H1 (cell line): ENCODE measurements at regions not wholly inside any gene's neighbourhood (a gene's known extent, or its start where the extent isn't known, plus 50 kb on each side); places are given as distances from the start of the nearest gene placed in this dataset.

Experiments
- CTCF ChIA-PET: fragments of 300-600 bp; sonication (Branson Sonifier 250); formaldehyde crosslinking; loops from one replicate; lab custom pipeline; 2021; ENCODE audit not compliant: partially characterized antibody; lab: Charles Lee
- POLR2A ChIA-PET: fragments of 300-600 bp; sonication (Branson Sonifier 250); formaldehyde crosslinking; loops from one replicate; lab custom pipeline; 2021; ENCODE audit warnings: inconsistent platforms; ENCODE audit not compliant: partially characterized antibody; lab: Charles Lee
- DNase-seq, 2 experiments: peaks; one replicate each; pipeline versions ENCODE4 v3.0.0 to v3.0.0-alpha.2; 2010 to 2022; ENCODE audit warnings: low spot score in 2 of 2, low read depth in 1 of 2, mixed read lengths in 1 of 2
- FAIRE-seq: peaks from 2 replicates; lab custom pipeline; 2011; peaks lifted over from hg19 to GRCh38; lab: Jason Lieb, UNC
- H2AFZ ChIP-seq: 2 replicates; pipeline ENCODE4 v1.8.1; 2012; ENCODE audit warnings: low read length, inconsistent platforms
- H2AK5ac ChIP-seq: 2 replicates; pipeline ENCODE4 v1.6.1; 2013; ENCODE audit warnings: low read depth, low read length
- H2BK120ac ChIP-seq: replicated peaks from 2 replicates; pipeline ENCODE3; 2013; ENCODE audit warnings: low read depth, low read length, inconsistent platforms
- H2BK12ac ChIP-seq: 2 replicates; pipeline ENCODE4 v1.6.1; 2013; ENCODE audit warnings: low read depth, low read length
- H2BK15ac ChIP-seq: 2 replicates; pipeline ENCODE4 v1.6.1; 2013; ENCODE audit warnings: low read length
- H2BK20ac ChIP-seq: 2 replicates; pipeline ENCODE4 v1.6.1; 2013; ENCODE audit warnings: low read length
- H2BK5ac ChIP-seq: 2 replicates; pipeline ENCODE4 v1.6.1; 2013; ENCODE audit warnings: low read depth, low read length
- H3K14ac ChIP-seq: 2 replicates; pipeline ENCODE4 v1.6.1; 2013; ENCODE audit warnings: inconsistent platforms; ENCODE audit not compliant: insufficient read length
- H3K18ac ChIP-seq: 2 replicates; pipeline ENCODE4 v1.6.1; 2013; ENCODE audit warnings: low read length; ENCODE audit errors: extremely low read depth
- H3K23ac ChIP-seq: 2 replicates; pipeline ENCODE4 v1.6.1; 2013; ENCODE audit warnings: inconsistent platforms; ENCODE audit not compliant: insufficient read length
- H3K23me2 ChIP-seq: 2 replicates; pipeline ENCODE4 v1.6.1; 2013; ENCODE audit warnings: low read depth, low read length
- H3K27ac ChIP-seq: 2 replicates; pipeline ENCODE4 v1.6.1; 2011; ENCODE audit warnings: low read depth, low read length, inconsistent platforms
- H3K27me3 ChIP-seq, 4 experiments: replicated peaks in 1 of 4; 1 replicate in 1 of 4; 2 replicates in 3 of 4; pipeline versions ENCODE4 v1.6.1 to v1.8.1; 2011 to 2013; ENCODE audit warnings: low read length in 3 of 4, mild to moderate bottlenecking in 3 of 4, inconsistent platforms in 2 of 4, mixed read lengths in 2 of 4, moderate library complexity in 1 of 4; ENCODE audit not compliant: control insufficient read depth in 3 of 4, insufficient read depth in 3 of 4; ENCODE audit errors: extremely low read depth in 1 of 4
- H3K36me3 ChIP-seq, 4 experiments: 2 replicates each; pipeline versions ENCODE4 v1.6.1 to v1.8.1; 2011 to 2013; ENCODE audit warnings: mild to moderate bottlenecking in 4 of 4, low read length in 3 of 4, moderate library complexity in 2 of 4, control low read depth in 1 of 4, inconsistent platforms in 1 of 4; ENCODE audit not compliant: insufficient read depth in 4 of 4, control insufficient read depth in 2 of 4
- H3K4ac ChIP-seq: replicated peaks from 2 replicates; pipeline ENCODE3; 2013; ENCODE audit warnings: low read length, low read depth, mixed read lengths, inconsistent platforms; ENCODE audit not compliant: insufficient read length
- H3K4me1 ChIP-seq, 4 experiments: replicated peaks in 1 of 4; 1 replicate in 1 of 4; 2 replicates in 3 of 4; pipeline versions ENCODE4 v1.6.1 to v1.8.1; 2011 to 2013; ENCODE audit warnings: low read length in 3 of 4, inconsistent platforms in 2 of 4, mixed read lengths in 1 of 4; ENCODE audit not compliant: insufficient read depth in 4 of 4, control insufficient read depth in 3 of 4
- H3K4me2 ChIP-seq, 2 experiments: 2 replicates each; pipeline versions ENCODE4 v1.6.1 to v1.8.1; 2011 to 2013; ENCODE audit warnings: low read depth in 2 of 2, low read length in 2 of 2, control low read depth in 1 of 2, inconsistent platforms in 1 of 2, mild to moderate bottlenecking in 1 of 2; ENCODE audit not compliant: insufficient read depth in 1 of 2
- H3K4me3 ChIP-seq, 4 experiments: fragments of 200-600, 300-600 bp in 1 of 4; sonication (generic), shearing (Covaris generic), sonication (Bioruptor Twin) in 1 of 4; 2 replicates each; pipeline versions ENCODE4 v1.5.1 to v1.8.1; 2011 to 2016; ENCODE audit warnings: low read length in 4 of 4, low read depth in 3 of 4, control low read depth in 2 of 4, inconsistent platforms in 2 of 4, mild to moderate bottlenecking in 2 of 4, mixed read lengths in 1 of 4, moderate library complexity in 1 of 4; ENCODE audit not compliant: insufficient read depth in 2 of 4; ENCODE audit errors: extremely low read depth in 1 of 4
- H3K56ac ChIP-seq: replicated peaks from 2 replicates; pipeline ENCODE3; 2013; ENCODE audit warnings: low read depth, mild to moderate bottlenecking, mixed read lengths, low read length, inconsistent platforms; ENCODE audit not compliant: insufficient read length
- H3K79me1 ChIP-seq: 2 replicates; pipeline ENCODE4 v1.6.1; 2013; ENCODE audit warnings: low read depth, low read length, control low read depth
- H3K79me2 ChIP-seq, 2 experiments: 2 replicates each; pipeline versions ENCODE4 v1.6.1 to v1.8.1; 2012 to 2013; ENCODE audit warnings: low read length in 2 of 2, mild to moderate bottlenecking in 2 of 2, inconsistent platforms in 1 of 2; ENCODE audit not compliant: insufficient read depth in 2 of 2, control insufficient read depth in 1 of 2
- H3K9ac ChIP-seq, 4 experiments: replicated peaks in 1 of 4; 1 replicate in 1 of 4; 2 replicates in 3 of 4; pipeline versions ENCODE4 v1.6.1 to v1.8.1; 2011 to 2013; ENCODE audit warnings: low read depth in 3 of 4, low read length in 3 of 4, control low read depth in 2 of 4, mild to moderate bottlenecking in 2 of 4, moderate library complexity in 2 of 4, inconsistent platforms in 1 of 4; ENCODE audit errors: extremely low read depth in 1 of 4
- H3K9me3 ChIP-seq, 2 experiments: 2 replicates each; pipeline versions ENCODE4 v1.6.1 to v1.8.1; 2012 to 2013; ENCODE audit warnings: mild to moderate bottlenecking in 2 of 2, moderate library complexity in 2 of 2, control low read depth in 1 of 2, inconsistent platforms in 1 of 2, low read depth in 1 of 2, low read length in 1 of 2, mixed read lengths in 1 of 2; ENCODE audit not compliant: insufficient read depth in 2 of 2
- H4K20me1 ChIP-seq, 2 experiments: replicated peaks in 1 of 2; 2 replicates each; pipeline versions ENCODE3 to v1.8.1; 2011 to 2013; ENCODE audit warnings: inconsistent platforms in 2 of 2, low read length in 2 of 2, mild to moderate bottlenecking in 1 of 2; ENCODE audit not compliant: insufficient read depth in 2 of 2, control insufficient read depth in 1 of 2
- H4K5ac ChIP-seq: 2 replicates; pipeline ENCODE4 v1.6.1; 2013; ENCODE audit warnings: low read length, low read depth, mixed read lengths, inconsistent platforms; ENCODE audit not compliant: insufficient read length
- H4K8ac ChIP-seq: 2 replicates; pipeline ENCODE4 v1.8.0; 2013; ENCODE audit warnings: mild to moderate bottlenecking, moderate library complexity, low read length, inconsistent platforms; ENCODE audit not compliant: insufficient read depth; ENCODE audit errors: extremely low read depth
- H4K91ac ChIP-seq: replicated peaks from 2 replicates; pipeline ENCODE3; 2013; ENCODE audit warnings: low read length, mixed read lengths, inconsistent platforms; ENCODE audit not compliant: insufficient read length
- BCL11A ChIP-seq, 2 experiments: IDR thresholded peaks; one replicate each; pipeline ENCODE4 v1.6.1; 2011; ENCODE audit warnings: low read depth in 2 of 2, low read length in 2 of 2, mild to moderate bottlenecking in 2 of 2
- BRCA1 ChIP-seq: IDR thresholded peaks from 2 replicates; pipeline ENCODE4 v1.6.1; 2012; ENCODE audit warnings: low read depth, low read length, improper control_type of control experiment
- CREB1 ChIP-seq: IDR thresholded peaks from 2 replicates; pipeline ENCODE4 v1.6.1; 2012; ENCODE audit warnings: inconsistent platforms
- RNF2 ChIP-seq: fragments of 200-900, 300-1000 bp; sonication (generic); IDR thresholded peaks from 2 replicates; pipeline ENCODE4 v1.7.1; 2016; ENCODE audit warnings: borderline replicate concordance, low read depth, mild to moderate bottlenecking, antibody characterized with exemption, low read length; ENCODE audit not compliant: poor library complexity, severe bottlenecking; ENCODE audit errors: missing control alignments
- RXRA ChIP-seq: IDR thresholded peaks from 2 replicates; pipeline ENCODE4 v1.6.1; 2011; ENCODE audit warnings: low read depth, mild to moderate bottlenecking, low read length, moderate library complexity; ENCODE audit not compliant: insufficient read depth
- WGBS, 2 experiments: shearing (Covaris generic) in 1 of 2; methylation state at CpG; one replicate each; pipeline versions ENCODE4 v1.1.6 to v1.1.7; 2013 to 2015; ENCODE audit warnings: low lambda C conversion rate in 2 of 2, mixed read lengths in 2 of 2, inconsistent platforms in 1 of 2, low coverage in 1 of 2, missing lambda C conversion rate in 1 of 2; ENCODE audit not compliant: insufficient replicate concordance in 2 of 2, insufficient coverage in 1 of 2, insufficient read length in 1 of 2; ENCODE audit errors: extremely low coverage in 1 of 2, missing lambda C conversion rate in 1 of 2; 5-methylcytosine and 5-hydroxymethylcytosine counted together

DNA sequence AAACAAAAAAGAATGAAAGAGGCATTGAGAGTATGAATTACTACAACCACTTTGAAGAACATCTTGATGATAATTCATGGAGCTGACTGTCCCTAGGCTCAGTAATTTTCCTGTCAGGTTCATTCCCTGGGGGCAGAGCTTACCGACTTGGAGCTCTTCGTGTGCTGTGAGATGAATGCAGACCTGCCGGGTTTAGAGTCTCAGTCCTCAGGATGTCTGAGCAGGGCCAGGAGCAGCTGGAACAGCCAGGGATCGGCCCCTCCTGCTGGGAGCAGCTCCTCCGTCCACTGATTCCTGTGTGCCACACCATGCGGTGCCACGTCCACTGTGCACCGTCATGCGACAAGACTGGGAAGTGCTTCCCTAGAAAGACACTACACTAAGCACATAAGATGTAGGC, 62.2 kb upstream of the SPIN1 start:
- Histone ChIP-seq H3K9me3 (no peaks in the 10 kb centered on the region), H3K23ac (no peak overlapping the region), H3K4me1 (no peaks in the 10 kb centered on the region), H4K20me1 (no peaks in the 10 kb centered on the region), H3K4me2 (no peak overlapping the region), H3K4ac (no peak overlapping the region), H2BK5ac (no peak overlapping the region), H3K14ac (no peak overlapping the region), H2BK20ac (no peak overlapping the region), H3K79me2 (no peaks in the 10 kb centered on the region), H2BK15ac (0 out of 2 replicates have a peak overlapping the region, but pooled peaks have one; percentile 72), H2BK12ac (no peak overlapping the region), H4K91ac (no peak overlapping the region), H3K36me3 (no peaks in the 10 kb centered on the region), H3K18ac (no peak overlapping the region), H3K4me3 (no peak overlapping the region), H3K9ac (no peak overlapping the region), H2AK5ac (no peak overlapping the region), H3K23me2 (no peaks in the 10 kb centered on the region), H4K8ac (no peak overlapping the region), H4K5ac (no peak overlapping the region), H3K79me1 (no peaks in the 10 kb centered on the region), H3K27ac (no peak overlapping the region), H3K27me3 (no peaks in the 10 kb centered on the region)
- ChIA-PET CTCF (interaction anchor here (0.8 to 1.2 kb wide), 2 partner anchors 10 to 13 kb away, joined by 3 to 5 read pairs; no protein-coding TSS in a partner anchor), POLR2A (no interaction called here)
- DNase-seq (no peak), FAIRE-seq (no peak)
- 95% methylated on average over 9 of the region's 9 CpGs; no CpG with 5 or more reads in 1 of the 2 experiments for WGBS, 2 experiments
- TF ChIP-seq RNF2 (no peak), BCL11A (IDR thresholded peaks at IDR 0.05; ENCODE audit: low read depth in 2 of 2, low read length in 2 of 2) (no peak), BRCA1 (no peak), CREB1 (no peak), RXRA (no peak)
- TF ChIP-seq, all 59 proteins: peak for 0
- H2AFZ ChIP-seq: peak overlapping the region; percentile 12; the same call in 1 of the 2 replicates
- H3K56ac ChIP-seq: no peak overlapping the region
- no peak overlapping the region for H2BK120ac ChIP-seq
